IPS-NIHi11 (cell line): ENCODE measurements at regions not wholly inside any gene's neighbourhood (a gene's known extent, or its start where the extent isn't known, plus 50 kb on each side); places are given as distances from the start of the nearest gene placed in this dataset.
"Not testable (repeated sequence)": the region's sequence is repeated elsewhere in the genome, so short reads cannot be mapped to it uniquely, and the experiment has no call there.

Source experiments
- DNase-seq: peaks from one replicate; pipeline ENCODE4 v3.0.0; 2012; ENCODE audit warnings: mixed read lengths, low spot score

DNA sequence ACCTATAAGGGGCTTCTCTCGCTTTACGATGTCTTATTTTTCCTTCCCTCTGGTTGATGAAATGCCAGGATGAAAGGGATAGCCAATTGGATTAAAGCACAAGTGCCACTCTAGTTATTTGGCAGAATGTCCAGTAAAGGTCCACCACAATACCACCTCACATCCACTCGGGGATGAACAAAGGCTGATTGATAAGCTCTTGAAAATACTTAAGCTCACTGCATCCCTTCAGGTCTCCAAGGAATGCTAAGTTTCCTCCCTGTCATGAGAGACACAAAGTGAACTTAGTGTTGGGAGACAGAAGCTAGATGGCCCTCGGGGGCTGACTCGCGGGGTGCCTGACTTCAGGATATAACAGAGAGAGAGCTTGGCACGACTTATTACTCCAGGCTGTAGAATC lies 185.9 kb upstream of the ZNF644 start:
- not testable (repeated sequence) for DNase-seq

DNA sequence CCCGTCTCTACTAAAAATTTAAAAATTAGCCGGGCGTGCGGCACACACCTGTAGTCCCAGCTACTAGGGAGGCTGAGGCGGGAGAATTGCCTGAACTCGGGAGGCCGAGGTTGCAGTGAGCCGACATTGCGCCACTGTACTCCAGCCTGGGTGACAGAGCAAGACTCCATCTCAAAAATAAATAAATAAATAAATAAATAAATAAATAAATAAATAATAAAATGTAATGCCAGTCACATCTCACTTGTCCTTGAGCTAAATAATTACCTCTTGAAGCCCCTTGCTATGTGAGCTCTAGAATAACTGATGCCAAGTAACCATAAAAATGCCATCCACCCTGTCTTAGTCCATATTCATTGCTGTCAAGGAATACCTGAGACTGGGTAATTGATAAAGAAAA lies 182.3 kb upstream of the ZNF644 start:
- DNase-seq = not testable (repeated sequence)

DNA sequence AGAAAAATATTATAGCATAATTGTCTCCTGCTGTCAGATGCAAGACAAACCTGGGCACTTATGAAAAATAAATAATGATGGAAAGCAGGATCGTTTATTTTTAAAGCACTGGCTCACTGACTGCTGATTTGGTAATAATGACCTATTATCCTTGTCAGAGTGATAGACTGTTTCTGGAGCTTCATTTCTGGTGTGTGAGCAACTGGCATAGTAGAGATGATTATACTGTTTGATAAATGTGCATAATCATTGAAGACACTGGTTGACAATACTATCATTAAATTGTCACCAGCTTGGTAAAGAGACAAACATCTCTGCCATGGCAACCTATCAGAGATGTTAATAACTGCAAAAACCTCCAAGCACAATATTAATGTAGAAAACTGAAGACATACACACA lies 179.9 kb upstream of the ZNF644 start:
- DNase-seq = no peak

DNA sequence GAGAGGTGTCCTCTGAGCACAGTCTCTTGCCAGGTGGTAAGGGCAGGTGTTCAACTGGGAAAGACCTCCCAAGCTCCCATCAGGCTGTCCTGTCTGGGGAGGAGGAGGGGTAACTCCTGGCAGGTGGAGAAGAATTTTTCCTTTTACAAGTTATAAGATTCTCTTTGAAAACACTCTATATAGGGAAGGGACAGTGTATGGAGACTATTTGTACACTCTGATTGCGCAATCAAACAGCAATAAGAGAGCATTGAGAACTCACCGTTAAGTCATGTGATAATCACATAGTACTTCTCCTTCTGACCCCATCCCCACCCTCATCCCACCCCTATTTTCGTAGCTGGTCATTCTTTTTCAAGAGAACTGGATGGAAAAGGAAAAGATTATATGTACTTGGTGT lies 179.3 kb upstream of the ZNF644 start:
- no peak for DNase-seq

DNA sequence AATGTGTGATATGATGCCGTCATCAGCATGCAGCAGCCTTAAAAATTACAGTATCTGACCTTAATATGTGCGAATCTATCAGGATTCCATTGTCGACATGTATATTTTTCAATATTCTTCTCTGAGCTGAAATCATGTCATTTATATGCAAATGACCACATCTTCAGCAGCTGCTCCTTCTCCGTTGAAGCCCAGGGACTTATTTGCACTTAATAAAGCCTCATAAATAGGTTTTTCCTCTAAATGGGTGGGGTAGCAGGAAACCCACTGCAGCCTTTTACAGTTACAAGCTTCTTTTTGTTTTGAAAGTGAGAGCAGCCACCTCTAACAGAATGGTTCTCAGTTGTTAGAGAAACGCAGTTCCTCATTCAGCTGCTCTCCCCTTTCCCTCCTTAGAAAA lies 178.8 kb upstream of the ZNF644 start:
- no peak for DNase-seq

DNA sequence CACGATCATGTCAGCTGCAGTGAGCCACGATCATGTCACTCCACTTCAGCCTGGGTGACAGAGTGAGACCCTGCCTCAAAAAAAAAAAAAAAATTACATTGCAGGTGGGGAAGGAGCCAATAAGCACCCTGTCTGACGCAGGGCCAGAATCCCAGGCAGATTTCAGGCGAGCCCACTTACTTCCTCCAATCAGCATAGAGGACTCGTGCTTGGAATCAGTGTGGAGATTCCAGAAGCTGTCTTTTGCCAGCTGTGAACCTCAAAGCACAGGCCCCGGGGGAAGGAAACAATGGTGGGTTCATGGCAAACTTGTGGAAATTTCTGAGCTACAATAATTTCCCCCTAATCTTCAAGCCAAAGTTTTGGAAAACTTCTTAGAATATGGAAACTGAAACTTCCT lies 178.2 kb upstream of the ZNF644 start:
- DNase-seq = no peak

DNA sequence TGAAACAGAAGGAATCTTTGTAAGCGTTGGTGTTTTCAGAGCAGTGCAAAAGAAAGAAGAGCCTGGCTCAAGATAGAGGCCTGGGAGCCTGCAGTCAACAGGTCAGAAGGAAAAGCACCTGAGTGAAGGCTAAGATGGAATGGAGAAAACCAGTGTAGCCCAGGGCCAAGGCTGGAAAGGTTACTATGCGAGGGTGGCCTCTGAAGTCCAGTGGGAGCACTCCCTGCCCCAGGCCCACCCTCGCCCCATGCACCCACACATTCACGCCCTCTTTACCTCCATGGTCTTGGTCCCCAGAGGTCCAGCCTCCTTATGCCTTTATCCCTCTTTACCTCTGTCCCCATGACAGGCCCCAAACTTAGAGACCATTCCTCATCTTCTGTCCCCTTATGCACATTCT lies 169.2 kb upstream of the ZNF644 start:
- no peak for DNase-seq

DNA sequence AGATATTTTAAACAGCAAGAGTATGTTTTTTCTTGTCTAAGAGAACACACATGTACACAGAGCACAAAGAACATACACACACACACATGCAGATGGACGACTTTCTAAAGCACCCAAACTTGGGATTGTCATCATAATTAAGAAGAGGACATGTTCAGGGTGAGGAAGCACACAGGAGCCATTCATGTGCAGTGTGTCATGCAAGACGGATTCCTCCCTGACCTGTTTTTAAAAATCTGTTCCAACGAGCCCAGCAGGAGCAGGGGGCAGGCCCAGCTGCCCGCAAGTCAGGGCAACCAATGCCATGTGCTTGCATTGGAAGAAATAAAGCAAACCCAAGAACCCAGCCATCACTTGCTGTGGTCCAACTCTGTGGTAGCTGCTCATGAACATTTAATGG lies 167.3 kb upstream of the ZNF644 start:
- DNase-seq = no peak

DNA sequence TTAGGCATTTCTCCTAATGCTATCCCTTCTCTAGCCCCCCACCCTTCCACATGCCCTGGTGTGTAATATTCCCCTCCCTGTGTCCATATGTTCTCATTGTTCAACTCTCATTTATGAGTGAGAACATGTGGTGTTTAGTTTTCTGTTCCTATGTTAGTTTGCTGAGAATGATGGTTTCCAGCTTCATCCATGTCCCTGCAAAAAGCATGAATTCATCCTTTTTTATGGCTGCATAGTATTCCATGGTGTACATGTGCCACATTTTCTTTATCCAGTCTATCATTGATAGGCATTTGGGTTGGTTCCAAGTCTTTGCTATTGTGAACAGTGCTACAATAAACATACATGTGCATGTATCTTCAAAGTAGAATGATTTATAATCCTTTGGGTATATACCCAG lies 161.0 kb upstream of the ZNF644 start:
- not testable (repeated sequence) for DNase-seq

DNA sequence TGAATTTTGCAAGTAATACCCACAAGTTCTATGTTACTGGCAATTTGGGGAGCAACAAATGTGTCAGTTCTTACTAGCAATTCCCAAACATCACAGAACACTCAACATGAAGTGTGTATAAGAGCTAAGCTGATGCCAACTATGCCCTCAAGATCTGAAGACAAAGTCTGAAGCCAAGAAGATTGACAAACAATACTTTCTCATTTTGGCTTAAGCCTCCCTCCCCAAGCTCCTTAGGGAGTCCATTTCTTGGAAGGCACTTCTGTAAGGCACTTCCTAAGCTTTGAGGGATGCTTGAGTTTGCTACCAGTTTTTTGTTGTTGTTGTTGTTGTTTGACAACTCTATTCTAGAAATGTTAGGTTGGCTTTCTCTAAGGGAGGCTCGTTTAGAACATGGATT lies 154.4 kb upstream of the ZNF644 start:
- no peak for DNase-seq

DNA sequence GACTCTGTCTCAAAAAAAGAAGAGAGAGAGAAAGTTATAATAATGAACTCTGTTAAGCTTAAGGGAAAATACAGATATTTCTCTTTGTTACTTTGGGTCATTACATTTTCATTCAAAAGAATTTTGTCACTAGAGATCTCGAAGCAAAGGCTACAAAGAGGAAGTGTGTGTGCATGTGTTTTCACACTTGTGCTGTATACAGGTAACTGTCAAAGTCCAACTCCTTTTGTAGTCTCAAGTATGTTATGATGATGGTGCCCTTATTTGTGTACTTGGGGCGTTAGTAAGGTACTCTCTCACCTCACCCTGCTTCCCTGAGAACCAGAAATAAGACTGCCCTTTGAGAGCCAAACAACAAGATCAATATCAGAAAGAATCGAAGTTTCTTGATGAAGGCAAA lies 152.9 kb upstream of the ZNF644 start:
- no peak for DNase-seq

DNA sequence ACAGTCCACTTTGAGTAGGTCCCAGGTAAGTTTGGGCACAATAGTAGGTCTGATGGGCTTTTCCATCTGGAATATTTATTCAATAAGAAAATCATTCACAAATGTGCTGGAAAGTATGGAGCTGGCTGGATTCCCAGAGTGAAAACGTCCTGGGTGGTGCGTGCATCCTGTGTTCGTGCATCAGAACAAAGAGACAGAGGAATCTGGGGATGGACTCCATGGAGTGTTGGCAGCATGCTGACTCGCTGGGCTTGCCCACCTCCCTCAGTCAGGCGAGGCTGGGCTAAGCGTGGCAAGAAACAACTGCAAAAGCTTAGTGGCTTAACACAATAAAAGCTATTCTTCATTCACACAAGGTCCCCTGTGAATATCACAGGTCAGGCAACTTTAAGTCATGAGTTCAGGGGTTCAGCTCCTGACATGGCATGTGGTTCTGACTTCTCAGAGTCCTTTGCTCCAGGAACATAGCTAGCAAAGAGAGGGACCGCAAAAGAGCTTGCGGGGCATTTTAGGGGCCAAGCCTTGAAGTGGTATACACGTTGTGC lies 151.6 kb upstream of the ZNF644 start:
- DNase-seq = no peak

DNA sequence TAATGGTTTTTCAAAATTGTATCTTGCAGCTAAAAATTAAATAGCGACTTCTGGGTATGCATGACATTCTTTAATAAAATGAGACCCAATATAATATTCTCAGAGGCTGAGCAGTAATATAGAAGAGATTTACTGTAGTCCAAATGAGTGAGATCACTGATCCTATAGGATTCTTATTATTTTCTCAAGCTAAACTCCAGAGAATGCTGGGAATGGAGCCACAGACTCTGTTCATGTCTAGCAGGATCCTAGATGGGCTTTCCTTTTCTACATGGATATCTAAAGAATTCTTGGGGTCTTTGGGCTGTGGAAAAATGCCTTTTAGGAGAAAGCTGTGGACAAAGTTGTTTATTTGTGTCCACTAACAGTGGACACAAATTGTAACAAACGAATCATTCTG lies 150.7 kb upstream of the ZNF644 start:
- no peak for DNase-seq

DNA sequence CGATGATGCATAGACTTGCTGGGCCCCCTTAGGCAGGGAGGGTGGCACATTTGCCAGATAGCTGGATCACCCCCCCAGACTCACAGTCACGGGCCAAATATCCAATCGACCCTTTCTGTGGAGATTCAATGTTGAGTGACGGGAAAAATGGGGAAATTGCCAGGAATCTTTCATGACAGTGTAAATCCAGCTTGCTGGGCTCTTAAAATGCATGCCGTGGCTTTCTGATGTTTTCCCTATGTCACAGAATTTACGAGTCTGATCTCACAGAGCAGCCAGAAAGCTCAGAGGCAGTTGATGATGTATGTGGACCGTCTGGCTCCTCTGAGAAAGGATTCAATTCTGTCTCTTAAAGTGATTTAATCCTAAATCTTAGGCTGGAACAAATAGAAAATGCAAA lies 150.1 kb upstream of the ZNF644 start:
- no peak for DNase-seq

DNA sequence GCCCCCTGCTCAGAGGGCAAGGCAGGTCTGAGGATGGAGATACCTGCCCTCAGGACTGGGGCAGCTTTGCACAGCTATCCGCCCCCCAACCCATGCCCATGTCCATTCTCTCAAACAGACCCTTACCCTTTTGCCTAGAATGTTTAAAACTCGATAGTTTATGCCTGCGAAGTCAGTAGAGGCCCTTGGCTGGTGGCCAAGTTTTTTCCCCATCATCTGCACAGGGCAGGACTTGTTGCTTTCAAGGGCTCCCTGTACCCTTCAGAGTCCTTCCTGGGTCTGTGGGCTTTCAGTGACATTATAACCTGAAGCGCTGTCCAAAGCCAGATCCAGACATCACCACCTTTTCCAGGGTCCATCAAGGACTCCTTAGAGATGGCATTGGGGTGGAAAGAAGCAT lies 148.7 kb upstream of the ZNF644 start:
- no peak for DNase-seq

DNA sequence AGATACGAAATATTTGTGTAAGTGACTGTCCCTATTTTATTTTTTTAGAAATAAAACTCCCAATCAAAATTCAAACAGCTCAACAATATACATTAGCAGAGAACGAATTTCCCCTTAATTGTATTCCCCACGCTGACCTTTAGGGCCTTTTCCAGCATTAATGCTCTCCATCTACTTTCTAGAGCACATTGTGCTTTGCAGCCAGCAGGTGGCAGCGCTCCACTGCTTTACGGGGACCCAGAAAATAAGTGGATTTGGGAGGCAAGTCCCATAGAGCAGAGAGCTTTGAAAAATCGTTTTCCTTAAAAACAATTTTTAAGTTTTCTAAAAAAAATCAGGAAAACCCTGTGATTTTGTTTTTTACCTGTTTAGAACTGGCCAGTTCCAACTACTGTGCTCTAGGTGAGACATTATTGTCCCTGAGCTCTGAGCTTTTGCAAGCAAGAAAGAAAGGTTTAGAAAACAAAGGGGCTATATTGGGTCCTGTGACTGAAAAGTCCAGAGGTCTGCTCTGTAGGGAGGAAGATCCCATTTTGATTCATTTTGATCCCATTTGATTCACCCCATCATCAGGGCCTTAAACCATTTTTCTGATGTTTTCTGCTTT lies 144.4 kb upstream of the ZNF644 start:
- DNase-seq = peak; percentile 76

DNA sequence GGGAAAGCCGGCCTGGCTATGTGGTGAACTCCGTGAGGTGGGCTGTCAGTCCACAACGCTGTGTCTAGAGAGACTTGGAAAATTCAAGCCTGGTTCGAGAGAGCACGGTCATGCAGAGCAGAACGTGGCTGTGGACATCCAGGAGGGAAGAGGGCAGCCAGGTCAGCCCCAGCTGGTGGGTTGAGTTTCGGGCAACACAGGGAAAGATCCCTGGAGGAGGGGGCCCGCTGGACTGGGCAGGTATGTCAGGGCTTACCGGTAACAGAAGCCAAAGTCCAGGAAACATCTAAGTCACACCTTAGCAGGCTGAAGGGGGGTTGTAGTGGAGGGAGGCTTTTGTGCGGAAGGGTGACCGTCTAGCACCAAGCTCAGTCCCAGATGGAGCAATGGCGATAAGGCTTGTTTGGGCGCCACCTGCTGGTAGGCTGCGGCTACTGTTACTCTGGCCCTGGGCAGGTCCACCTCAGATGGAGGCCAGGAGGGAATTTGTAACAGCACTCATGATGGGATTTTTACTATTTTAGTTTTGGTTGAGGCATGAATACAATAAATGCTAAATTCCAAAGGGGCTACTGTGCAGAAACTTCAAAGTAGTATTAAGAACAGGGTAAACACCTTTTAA lies 143.3 kb upstream of the ZNF644 start:
- peak; percentile 89 for DNase-seq

DNA sequence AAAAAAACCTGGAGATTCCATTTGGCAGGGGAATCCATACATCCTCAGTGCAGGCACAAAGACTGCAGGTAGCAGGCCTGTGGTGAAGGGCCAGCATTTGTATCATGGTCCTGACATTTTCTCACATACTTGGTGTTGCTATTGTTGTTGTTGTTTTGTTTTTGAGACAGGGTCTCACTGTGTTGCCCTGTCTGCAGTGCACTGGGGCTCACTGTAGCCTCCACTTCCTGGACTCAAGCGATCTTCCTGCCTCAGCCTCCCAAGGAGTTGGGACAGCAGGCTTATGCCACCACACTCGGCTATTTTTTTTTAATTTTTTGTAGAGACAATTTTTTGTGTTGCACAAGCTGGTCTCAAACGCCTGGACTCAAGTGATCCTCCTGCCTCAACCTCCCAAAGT lies 140.8 kb upstream of the ZNF644 start:
- no peak for DNase-seq

DNA sequence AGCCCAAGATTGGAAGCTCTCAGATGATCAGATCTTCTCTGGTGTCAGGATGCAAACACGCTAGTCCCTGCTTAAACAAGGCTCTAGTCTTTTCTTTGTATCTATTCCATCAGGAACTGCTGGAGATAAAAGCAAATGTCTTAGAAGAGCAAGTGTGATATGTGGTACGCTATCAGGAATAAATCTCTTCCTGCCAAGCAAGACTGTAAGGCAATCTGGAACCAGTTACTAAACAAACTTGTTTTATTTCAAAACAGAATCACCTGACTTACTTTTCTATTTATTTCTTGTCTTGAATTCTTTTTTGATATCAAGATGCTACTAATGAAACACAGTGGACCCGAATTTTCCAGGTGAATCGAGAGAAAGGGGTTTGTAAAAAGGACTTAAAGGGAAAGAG lies 139.9 kb upstream of the ZNF644 start:
- DNase-seq = no peak

DNA sequence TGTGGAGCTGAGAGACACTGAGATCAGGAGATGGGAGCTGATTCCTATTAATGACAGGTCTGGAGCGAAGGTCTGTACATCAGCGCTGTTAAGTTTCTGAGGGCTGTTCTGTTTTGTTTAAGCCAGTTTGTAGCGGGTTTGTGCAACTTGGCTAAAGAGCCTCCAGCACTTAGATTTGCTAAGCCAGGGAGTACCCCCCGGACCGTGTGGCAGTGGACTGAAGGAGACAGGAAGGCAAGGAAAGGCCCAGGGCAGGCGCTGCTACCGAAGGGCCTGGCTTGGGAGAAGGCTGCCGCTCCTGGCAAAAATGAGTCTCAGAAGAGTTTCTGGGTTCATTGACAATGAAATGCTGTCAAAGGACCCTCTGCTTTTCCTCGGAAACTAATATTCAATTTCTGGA lies 139.3 kb upstream of the ZNF644 start:
- DNase-seq = no peak

DNA sequence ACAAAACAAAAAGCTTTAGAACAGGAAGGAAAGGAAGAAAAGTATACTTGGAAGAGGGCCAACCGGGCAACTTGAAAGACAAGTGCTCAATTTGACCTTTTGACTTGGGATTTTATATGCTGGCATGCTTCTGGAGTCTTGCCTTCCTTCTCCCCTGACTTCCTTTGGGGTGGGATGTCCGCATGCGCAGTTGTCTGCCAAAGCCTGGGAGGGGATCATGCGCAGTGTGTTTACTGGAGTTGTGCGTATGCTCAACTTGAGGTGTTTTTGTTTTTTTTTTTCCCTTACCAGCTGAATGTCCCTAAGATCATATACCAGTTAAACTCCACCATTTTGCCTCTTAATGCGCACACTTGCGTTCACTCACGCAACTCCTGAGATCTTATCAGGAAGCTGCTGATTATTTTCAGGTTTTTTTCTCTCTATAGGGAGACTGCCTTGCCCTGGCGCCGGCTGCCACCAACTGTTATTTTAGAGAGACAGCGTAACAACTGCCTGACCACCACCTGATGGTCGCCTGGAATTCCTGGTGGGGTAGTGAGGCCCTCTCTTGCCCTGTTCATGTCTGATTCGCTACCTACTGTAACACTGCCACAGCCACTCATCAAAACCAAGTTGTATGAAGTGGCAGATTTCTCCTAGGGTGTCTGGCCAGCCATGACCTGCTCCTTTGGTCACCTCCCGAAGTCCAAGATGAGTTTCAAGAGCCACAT lies 138.7 kb upstream of the ZNF644 start:
- no peak for DNase-seq

DNA sequence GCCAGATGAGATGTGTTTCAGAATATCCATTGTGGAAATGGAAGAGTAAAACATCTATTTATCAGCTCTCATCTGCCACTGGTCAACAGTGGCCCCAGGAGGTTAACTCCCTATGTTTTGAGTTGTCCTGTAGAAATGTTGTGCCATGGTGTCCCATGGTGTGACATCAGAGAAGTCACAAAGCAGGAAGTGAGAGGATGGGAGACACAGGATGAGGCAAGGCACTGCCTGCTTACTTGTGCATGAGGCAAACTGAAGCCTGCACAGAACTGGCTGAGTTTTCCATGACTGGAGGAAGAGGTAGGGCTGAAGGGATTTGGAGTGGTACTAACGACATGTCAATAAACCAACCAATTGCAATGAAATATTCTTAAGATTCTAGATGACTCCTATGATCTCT lies 131.5 kb upstream of the ZNF644 start:
- no peak for DNase-seq

DNA sequence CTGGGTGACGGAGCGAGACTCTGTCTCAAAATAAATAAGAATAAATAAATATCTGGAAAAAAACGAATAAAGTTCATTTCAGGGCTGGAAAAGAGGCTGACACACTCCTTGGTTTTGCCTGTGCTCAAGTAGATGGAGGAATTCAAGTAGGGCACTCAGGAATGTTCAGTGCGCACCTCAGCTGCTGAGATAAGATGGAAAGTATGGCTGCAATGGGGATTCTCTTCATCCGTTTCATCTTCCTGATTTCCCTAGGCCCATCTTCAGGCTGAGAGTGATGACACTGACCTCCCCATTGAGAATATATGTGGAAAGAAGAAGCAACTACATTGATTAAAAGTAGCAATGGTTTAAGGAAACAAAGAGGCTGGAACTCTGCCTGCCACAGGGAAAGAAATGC lies 130.5 kb upstream of the ZNF644 start:
- no peak for DNase-seq

DNA sequence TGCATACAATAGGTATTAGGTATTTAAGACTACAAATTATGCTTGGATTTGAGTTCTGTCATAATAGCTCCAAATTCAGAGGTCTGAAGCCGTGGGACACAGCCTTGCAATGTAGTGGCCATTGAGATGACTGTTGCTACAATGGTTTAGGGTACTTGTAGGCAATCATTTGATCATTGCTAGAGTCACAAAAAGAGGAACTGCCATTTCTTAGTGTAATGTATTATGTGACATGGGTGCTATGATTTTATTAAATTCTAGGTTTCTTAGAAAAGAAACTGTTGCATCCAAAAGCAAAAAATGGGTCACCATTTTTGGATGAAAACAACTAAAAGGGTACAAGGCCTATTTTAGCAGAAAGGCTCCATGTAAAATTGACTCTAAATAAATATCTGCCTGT lies 129.9 kb upstream of the ZNF644 start:
- DNase-seq = no peak
